Left ventricle myocardium inferior (tissue), 1 donor: ENCODE measurements at regions not wholly inside any gene's neighbourhood (a gene's known extent, or its start where the extent isn't known, plus 50 kb on each side); places are given as distances from the start of the nearest gene placed in this dataset.

Source experiments
- DNase-seq: peaks from one replicate; pipeline ENCODE4 v3.0.0-alpha.2; 2020
- H3K27ac ChIP-seq: fragments of 200-600 bp; replicated peaks from 2 replicates; pipeline ENCODE4 v1.8.0; 2021
- H3K27me3 ChIP-seq: fragments of 200-600 bp; 2 replicates; pipeline ENCODE4 v1.8.0; 2021; ENCODE audit warnings: low read depth
- H3K36me3 ChIP-seq: fragments of 200-600 bp; 2 replicates; pipeline ENCODE4 v1.8.0; 2021
- H3K4me1 ChIP-seq: fragments of 200-600 bp; 2 replicates; pipeline ENCODE4 v1.8.0; 2021
- H3K4me3 ChIP-seq: fragments of 200-600 bp; 2 replicates; pipeline ENCODE4 v1.8.0; 2021; ENCODE audit warnings: mild to moderate bottlenecking, moderate library complexity
- H3K9me3 ChIP-seq: fragments of 200-600 bp; replicated peaks from 2 replicates; pipeline ENCODE4 v1.8.0; 2021
- intact Hi-C: fragments of 100-400 bp; cut with micrococcal nuclease; formaldehyde crosslinking; loops from one replicate; pipeline ENCODE4 v1.11.0; 2022
- TF ChIP-seq, protein P1 (sequence below): fragments of 200-600 bp; IDR thresholded peaks from 2 replicates; pipeline ENCODE4 v1.8.0; 2021; ENCODE audit warnings: antibody characterized with exemption, mild to moderate bottlenecking, borderline replicate concordance
- donor health status: DM: no; HTN: yes; CAD: no; lungs with severe emphysema.

DNA sequence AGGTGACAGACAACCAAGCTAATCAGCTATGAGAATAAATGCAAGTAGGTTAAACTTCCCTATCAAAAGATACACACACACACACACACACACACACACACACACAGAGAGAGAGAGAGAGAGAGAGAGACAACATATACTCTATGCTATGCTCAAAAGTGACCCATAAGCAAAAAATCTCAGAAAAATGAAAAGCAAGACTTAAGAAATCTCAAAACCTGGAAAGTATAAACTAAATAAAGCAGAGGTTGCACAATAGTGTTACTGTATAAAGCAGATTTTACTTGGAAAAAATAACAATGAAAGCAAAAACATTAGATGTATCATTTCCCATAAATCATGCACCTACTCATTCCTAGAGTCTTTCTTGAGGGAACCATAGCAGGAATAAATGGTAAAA, 221.5 kb downstream of the INHBA start:
- H3K27me3 ChIP-seq = no peaks in the 10 kb centered on the region
- intact Hi-C loops = no loop called here
- H3K4me1 ChIP-seq = no peaks in the 10 kb centered on the region
- no peak overlapping the region for H3K4me3 ChIP-seq
- no peaks in the 10 kb centered on the region for H3K36me3 ChIP-seq
- no peak for DNase-seq
- no peak overlapping the region for H3K27ac ChIP-seq
- TF ChIP-seq, protein P1, sequence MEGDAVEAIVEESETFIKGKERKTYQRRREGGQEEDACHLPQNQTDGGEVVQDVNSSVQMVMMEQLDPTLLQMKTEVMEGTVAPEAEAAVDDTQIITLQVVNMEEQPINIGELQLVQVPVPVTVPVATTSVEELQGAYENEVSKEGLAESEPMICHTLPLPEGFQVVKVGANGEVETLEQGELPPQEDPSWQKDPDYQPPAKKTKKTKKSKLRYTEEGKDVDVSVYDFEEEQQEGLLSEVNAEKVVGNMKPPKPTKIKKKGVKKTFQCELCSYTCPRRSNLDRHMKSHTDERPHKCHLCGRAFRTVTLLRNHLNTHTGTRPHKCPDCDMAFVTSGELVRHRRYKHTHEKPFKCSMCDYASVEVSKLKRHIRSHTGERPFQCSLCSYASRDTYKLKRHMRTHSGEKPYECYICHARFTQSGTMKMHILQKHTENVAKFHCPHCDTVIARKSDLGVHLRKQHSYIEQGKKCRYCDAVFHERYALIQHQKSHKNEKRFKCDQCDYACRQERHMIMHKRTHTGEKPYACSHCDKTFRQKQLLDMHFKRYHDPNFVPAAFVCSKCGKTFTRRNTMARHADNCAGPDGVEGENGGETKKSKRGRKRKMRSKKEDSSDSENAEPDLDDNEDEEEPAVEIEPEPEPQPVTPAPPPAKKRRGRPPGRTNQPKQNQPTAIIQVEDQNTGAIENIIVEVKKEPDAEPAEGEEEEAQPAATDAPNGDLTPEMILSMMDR = no peak
- peaks cover 28% of the 10 kb centered on the region for H3K9me3 ChIP-seq

DNA sequence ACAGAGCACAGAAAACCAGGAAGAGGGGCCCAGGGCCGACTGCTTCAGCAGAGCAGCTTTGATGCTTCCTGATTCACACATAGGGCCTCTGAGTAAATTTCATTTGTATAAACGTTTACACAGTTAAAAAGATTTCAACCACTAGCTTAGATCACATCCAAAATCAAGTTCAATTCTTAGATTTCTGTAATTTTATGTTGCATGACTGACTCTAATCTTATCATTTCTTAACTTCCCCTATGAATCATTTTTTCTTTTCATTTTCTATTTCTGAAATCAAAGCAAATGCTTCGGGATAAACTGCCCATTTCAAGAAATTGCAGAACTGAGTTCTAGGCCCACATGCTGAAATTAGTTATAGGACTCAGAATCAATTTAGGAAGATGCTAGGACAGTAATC, 224.7 kb downstream of the INHBA start:
- TF ChIP-seq, protein P1 = no peak
- Histone ChIP-seq H3K9me3 (peaks cover 15% of the 10 kb centered on the region), H3K27ac (no peak overlapping the region), H3K36me3 (no peaks in the 10 kb centered on the region), H3K4me3 (no peak overlapping the region), H3K27me3 (no peaks in the 10 kb centered on the region), H3K4me1 (no peaks in the 10 kb centered on the region)
- no peak for DNase-seq
- intact Hi-C loops = no loop called here

DNA sequence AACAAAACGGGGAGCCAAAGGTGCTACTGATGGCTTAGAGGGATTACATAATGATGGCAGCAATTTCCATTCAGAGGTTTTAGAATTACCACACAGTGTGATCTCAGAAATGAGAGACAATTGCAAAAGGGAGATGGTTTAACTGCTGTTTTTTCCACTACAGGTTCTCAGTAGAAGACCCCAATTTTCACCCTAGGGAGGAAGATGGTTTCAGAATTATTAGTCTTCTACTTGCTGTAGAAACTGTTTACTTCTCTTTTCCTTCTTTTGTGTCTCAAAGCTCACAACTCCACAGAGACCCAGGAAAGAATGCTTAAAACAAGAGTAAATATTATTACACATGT, 226.5 kb downstream of the INHBA start:
- Histone ChIP-seq H3K9me3 (peaks cover 12% of the 10 kb centered on the region), H3K4me3 (no peak overlapping the region), H3K36me3 (no peaks in the 10 kb centered on the region), H3K27ac (no peak overlapping the region), H3K4me1 (no peaks in the 10 kb centered on the region), H3K27me3 (no peaks in the 10 kb centered on the region)
- DNase-seq = no peak
- intact Hi-C loops = no loop called here
- TF ChIP-seq, protein P1 = no peak

DNA sequence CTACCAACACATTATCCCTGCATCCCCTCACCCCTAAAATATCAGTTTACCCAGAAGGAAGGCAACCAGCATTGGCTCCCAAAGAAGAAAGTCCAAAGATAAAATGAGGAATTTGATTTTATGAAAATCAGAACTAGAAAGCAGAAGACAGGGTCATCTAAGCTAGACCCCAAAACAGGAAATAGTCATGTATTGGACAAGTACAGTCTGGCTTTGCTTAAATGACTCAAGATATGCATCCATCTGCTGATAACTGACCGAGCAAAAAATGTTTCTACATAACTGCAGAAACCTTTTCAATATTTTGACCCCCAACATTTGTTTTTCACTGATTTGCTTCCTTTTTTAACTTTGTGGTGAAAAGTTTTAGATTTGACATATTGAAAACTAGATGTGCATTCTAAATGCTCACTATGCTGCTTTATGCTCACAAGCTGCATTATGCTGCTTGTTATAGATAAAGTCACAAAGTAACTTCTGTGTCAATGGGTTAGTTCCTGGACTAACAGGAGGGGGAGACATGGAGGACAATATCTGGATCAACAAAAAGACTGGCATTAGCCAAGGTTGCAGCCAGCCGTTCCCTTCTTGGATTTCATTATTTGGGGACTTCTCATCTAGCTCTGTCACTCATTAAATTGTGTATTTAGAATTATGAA, 227.0 kb downstream of the INHBA start:
- Histone ChIP-seq H3K4me1 (no peaks in the 10 kb centered on the region), H3K9me3 (peaks cover 10% of the 10 kb centered on the region), H3K4me3 (no peak overlapping the region), H3K27ac (no peak overlapping the region), H3K36me3 (no peaks in the 10 kb centered on the region), H3K27me3 (no peaks in the 10 kb centered on the region)
- DNase-seq = no peak
- intact Hi-C loops = no loop called here
- TF ChIP-seq, protein P1 = no peak

DNA sequence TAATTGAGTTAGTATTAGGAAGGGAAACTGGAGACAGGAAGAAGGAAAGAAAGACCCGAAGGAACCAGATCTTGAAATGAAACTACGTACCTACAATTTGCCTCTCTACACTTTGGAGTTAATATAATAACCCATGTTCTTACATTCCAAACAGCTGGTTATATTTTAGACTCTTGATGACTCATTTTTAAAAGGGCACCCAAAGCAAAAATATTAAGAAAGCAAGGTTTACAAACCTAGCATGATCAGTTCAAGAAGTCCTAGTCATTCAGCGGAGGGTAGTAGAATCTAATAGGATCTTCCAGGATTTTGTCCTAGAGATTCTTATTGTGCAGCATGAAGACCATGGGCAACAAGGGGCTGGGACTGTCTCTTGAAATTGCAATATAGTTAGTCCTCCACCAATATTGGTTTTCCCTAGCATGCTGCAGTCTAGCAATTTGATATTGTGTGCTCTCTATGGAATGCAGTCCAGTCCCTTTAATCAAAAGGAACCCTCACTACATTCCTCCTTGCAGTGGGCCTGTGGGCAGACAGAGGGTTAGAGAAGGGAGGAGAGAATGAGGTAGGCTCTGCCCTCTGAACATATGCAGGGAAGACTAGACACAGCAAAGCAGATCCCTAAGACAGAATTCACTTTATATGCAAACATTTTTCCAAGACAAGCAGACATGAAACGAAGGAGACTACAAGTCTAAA, 230.3 kb downstream of the INHBA start:
- Histone ChIP-seq H3K4me1 (no peaks in the 10 kb centered on the region), H3K27ac (no peak overlapping the region), H3K4me3 (no peak overlapping the region), H3K36me3 (no peaks in the 10 kb centered on the region), H3K9me3 (no peaks in the 10 kb centered on the region), H3K27me3 (peaks cover 5% of the 10 kb centered on the region)
- no peak for DNase-seq
- intact Hi-C loops = no loop called here
- TF ChIP-seq, protein P1 = no peak
